K562 (cell line): ENCODE measurements at regions not wholly inside any gene's neighbourhood (a gene's known extent, or its start where the extent isn't known, plus 50 kb on each side); places are given as distances from the start of the nearest gene placed in this dataset.

Experiments
- ATAC-seq: fragments of 200-7000 bp; cut with Tn5 transposase; 3 replicates; pipeline ENCODE4 v1.9.1; 2020; ENCODE audit warnings: moderate library complexity
- BruUV-seq: library from RNA; stranded (reverse); fragments of 400-500 nt; replicated peaks from 2 replicates; lab custom pipeline; 2021; lab: Mats Ljungman, UMichigan
- CTCF ChIA-PET: fragments of 300-600 bp; formaldehyde crosslinking; extraction: SDS; loops from one replicate; lab custom pipeline; 2021; ENCODE audit warnings: low intra/inter-chr PET ratio; lab: Yijun Ruan, JAX
- POLR2A ChIA-PET: fragments of 300-600, 350-650 bp; sonication (Branson Sonifier 250); formaldehyde crosslinking; extraction: SDS; loops from one replicate; lab custom pipeline; 2021; ENCODE audit warnings: antibody characterized with exemption, inconsistent platforms; lab: Yijun Ruan, JAX
- DNase-seq, 4 experiments: peaks; one replicate each; pipeline versions ENCODE4 v3.0.0 to v3.0.0-alpha.2; 2011 to 2018; ENCODE audit warnings: low spot score in 3 of 4, mixed read lengths in 3 of 4; ENCODE audit errors: extremely low read depth in 1 of 4
- FAIRE-seq: peaks from 2 replicates; lab custom pipeline; 2011; peaks lifted over from hg19 to GRCh38; lab: Jason Lieb, UNC
- H2AFZ ChIP-seq: 2 replicates; pipeline ENCODE4 v1.6.0; 2011; ENCODE audit warnings: low read depth, low read length, control low read depth, inconsistent platforms
- H3K27ac ChIP-seq: fragments of 200-600 bp; 3 replicates; pipeline ENCODE4 v1.8.0; 2011; ENCODE audit warnings: low read depth, mild to moderate bottlenecking, control low read depth, inconsistent platforms, low read length, moderate library complexity, mixed read lengths; ENCODE audit errors: extremely low read depth
- H3K27me3 ChIP-seq, 2 experiments: fragments of 300-600 bp in 1 of 2; 2 replicates in 1 of 2; 3 replicates in 1 of 2; pipeline versions ENCODE4 v1.6.0 to v1.8.0; 2011; ENCODE audit warnings: inconsistent platforms in 2 of 2, low read length in 2 of 2, mild to moderate bottlenecking in 1 of 2, mixed read lengths in 1 of 2, moderate library complexity in 1 of 2; ENCODE audit not compliant: control insufficient read depth in 2 of 2, insufficient read depth in 2 of 2
- H3K36me3 ChIP-seq: fragments of 300-600 bp; 3 replicates; pipeline ENCODE4 v1.8.0; 2011; ENCODE audit warnings: mild to moderate bottlenecking, low read length, inconsistent platforms; ENCODE audit not compliant: control insufficient read depth, insufficient read depth
- H3K4me1 ChIP-seq, 2 experiments: fragments of 200-600 bp in 1 of 2; replicated peaks in 1 of 2; 2 replicates in 1 of 2; 3 replicates in 1 of 2; pipeline versions ENCODE4 v1.5.1 to v1.8.0; 2011; ENCODE audit warnings: inconsistent platforms in 2 of 2, low read length in 2 of 2, mild to moderate bottlenecking in 1 of 2, mixed read lengths in 1 of 2, moderate library complexity in 1 of 2; ENCODE audit not compliant: control insufficient read depth in 2 of 2, insufficient read depth in 2 of 2
- H3K4me2 ChIP-seq: 2 replicates; pipeline ENCODE4 v1.6.1; 2011; ENCODE audit warnings: low read length, control low read depth, inconsistent platforms, mixed read lengths; ENCODE audit not compliant: insufficient read depth
- H3K4me3 ChIP-seq: fragments of 200-600 bp; sonication (generic), shearing (Covaris generic); 2 replicates; pipeline ENCODE4 v1.5.1; 2016; ENCODE audit warnings: control low read depth, inconsistent platforms
- H3K79me2 ChIP-seq: fragments of 200-600 bp; 3 replicates; pipeline ENCODE4 v1.8.0; 2011; ENCODE audit warnings: low read length, inconsistent platforms; ENCODE audit not compliant: control insufficient read depth, insufficient read depth
- H3K9ac ChIP-seq, 2 experiments: 2 replicates each; pipeline versions ENCODE4 v1.6.0 to v1.6.1; 2011; ENCODE audit warnings: low read depth in 2 of 2, low read length in 2 of 2, control low read depth in 1 of 2, inconsistent platforms in 1 of 2, mild to moderate bottlenecking in 1 of 2, mixed read lengths in 1 of 2; ENCODE audit not compliant: insufficient read depth in 1 of 2
- H3K9me1 ChIP-seq: one replicate; pipeline ENCODE4 v1.6.0; 2011; ENCODE audit warnings: inconsistent platforms, mild to moderate bottlenecking, low read length, moderate library complexity; ENCODE audit not compliant: control insufficient read depth, insufficient read depth
- H3K9me3 ChIP-seq: replicated peaks from 2 replicates; pipeline ENCODE4 v1.5.1; 2011; ENCODE audit warnings: low read depth, low read length, inconsistent platforms; ENCODE audit not compliant: control insufficient read depth, insufficient read depth
- H4K20me1 ChIP-seq: replicated peaks from 2 replicates; pipeline ENCODE4 v1.6.1; 2011; ENCODE audit warnings: low read length, inconsistent platforms, mixed read lengths; ENCODE audit not compliant: control insufficient read depth, insufficient read depth
- ZBTB11 ChIP-seq, 3 experiments: fragments of 200-800 bp in 1 of 3; fragments of 250-450 bp in 1 of 3; fragments of 450-650 bp in 1 of 3; sonication (Bioruptor Pico) in 1 of 3; sonication (Bioruptor generic) in 1 of 3; formaldehyde crosslinking in 1 of 3; IDR thresholded peaks; 2 replicates each; pipeline versions ENCODE4 v1.6.1 to v1.8.0; 2016 to 2022; ENCODE audit warnings: mild to moderate bottlenecking in 2 of 3, missing genetic modification characterization in 2 of 3, missing compliant biosample characterization in 1 of 3, moderate library complexity in 1 of 3
- ZNF280A ChIP-seq: fragments of 450-650 bp; IDR thresholded peaks from 2 replicates; pipeline ENCODE4 v1.6.1; 2018; ENCODE audit warnings: mild to moderate bottlenecking, low read depth; ENCODE audit not compliant: partially characterized antibody
- ZNF780A ChIP-seq: fragments of 250-450 bp; sonication (Bioruptor Pico); IDR thresholded peaks from 2 replicates; pipeline ENCODE4 v1.5.0; 2021; ENCODE audit warnings: mild to moderate bottlenecking
- WGBS: fragments of 100-300 bp; shearing (Covaris generic); methylation state at CpG from one replicate; pipeline ENCODE4 v1.1.6; 2016; ENCODE audit warnings: low coverage, mixed read lengths; ENCODE audit not compliant: insufficient coverage; ENCODE audit errors: missing lambda C conversion rate; 5-methylcytosine and 5-hydroxymethylcytosine counted together
- in situ Hi-C: fragments of 300-500 bp; cut with MboI; formaldehyde crosslinking; loops from 4 replicates; pipeline ENCODE4 v1.15.0; 2018; ENCODE audit warnings: inconsistent platforms, mixed read lengths
- intact Hi-C: fragments of 100-400 bp; cut with micrococcal nuclease; formaldehyde crosslinking; loops from 2 replicates; pipeline ENCODE4 v1.14.2; 2022

- H4K20me1 ChIP-seq = no peaks in the 10 kb centered on the region
- no peak overlapping the region for H2AFZ ChIP-seq
- no peak for ATAC-seq
- no peaks in the 10 kb centered on the region for H3K27me3 ChIP-seq
- no peak overlapping the region for H3K9ac ChIP-seq
- H3K9me1 ChIP-seq = no peaks in the 10 kb centered on the region
- in situ Hi-C loops = no loop called here
- H3K36me3 ChIP-seq = no peaks in the 10 kb centered on the region
- no peak for DNase-seq
- BruUV-seq = no TSS peak
- no peaks in the 10 kb centered on the region for H3K79me2 ChIP-seq
- no peak for FAIRE-seq
- H3K27ac ChIP-seq = no peak overlapping the region
- POLR2A ChIA-PET = no interaction called here
- no peak overlapping the region for H3K4me2 ChIP-seq
- H3K4me3 ChIP-seq = no peak overlapping the region
- TF ChIP-seq ZNF280A = no peak
- TF ChIP-seq ZBTB11 (CRISPR knock-in tag; IDR thresholded peaks at IDR 0.05) = peak in 1 of 3 experiments; percentile 43; a peak in 1 of 6 replicates
- no peak for TF ChIP-seq ZNF780A (CRISPR knock-in tag)
- TF ChIP-seq, all 486 proteins: peak for 1
- 0% methylated on average over 1 of the region's 1 CpG for WGBS
- intact Hi-C loops = no loop called here
- Histone ChIP-seq H3K4me1 (no peaks in the 10 kb centered on the region), H3K9me3 (no peaks in the 10 kb centered on the region)
- CTCF ChIA-PET = no interaction called here
These were observed 829.9 kb upstream of the PRMT6 start for GRCh38 chr1:106226550-106226949.
